PC-3 (cell line): ENCODE measurements at regions not wholly inside any gene's neighbourhood (a gene's known extent, or its start where the extent isn't known, plus 50 kb on each side); places are given as distances from the start of the nearest gene placed in this dataset.

Experiments
- EZH2phosphoT487 ChIP-seq: fragments of 300-600 bp; sonication (generic); IDR thresholded peaks from 2 replicates; pipeline ENCODE4 v1.6.1; 2018; ENCODE audit warnings: mild to moderate bottlenecking, antibody characterized with exemption, low read length, borderline replicate concordance
- TF ChIP-seq, protein P1 (sequence below): fragments of 300-600 bp; sonication (generic); conservative IDR thresholded peaks from 2 replicates; pipeline ENCODE4 v1.5.1; 2017; ENCODE audit warnings: antibody characterized with exemption, low read depth, mild to moderate bottlenecking, low read length

DNA sequence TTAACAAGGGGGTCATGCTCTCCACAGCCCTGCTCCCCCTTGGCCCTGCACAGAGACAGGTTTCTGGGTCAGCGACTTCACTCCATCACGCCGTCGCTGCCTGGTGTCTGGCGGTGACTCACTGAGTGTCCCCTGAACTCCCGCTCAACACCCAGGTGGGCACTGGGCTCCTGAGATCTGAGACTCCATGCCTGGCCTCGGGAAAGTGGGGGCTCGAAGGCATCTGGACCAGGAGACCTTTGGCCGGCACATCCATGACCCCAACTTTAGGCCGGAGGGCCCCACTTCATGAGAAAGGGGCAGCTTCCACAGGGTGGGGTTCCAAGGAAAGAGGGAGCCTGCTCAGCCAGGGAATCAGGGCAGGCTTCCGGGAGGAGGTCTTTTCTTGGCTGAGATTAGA is 79.3 kb upstream of the PRR5 start:
- TF ChIP-seq, protein P1, sequence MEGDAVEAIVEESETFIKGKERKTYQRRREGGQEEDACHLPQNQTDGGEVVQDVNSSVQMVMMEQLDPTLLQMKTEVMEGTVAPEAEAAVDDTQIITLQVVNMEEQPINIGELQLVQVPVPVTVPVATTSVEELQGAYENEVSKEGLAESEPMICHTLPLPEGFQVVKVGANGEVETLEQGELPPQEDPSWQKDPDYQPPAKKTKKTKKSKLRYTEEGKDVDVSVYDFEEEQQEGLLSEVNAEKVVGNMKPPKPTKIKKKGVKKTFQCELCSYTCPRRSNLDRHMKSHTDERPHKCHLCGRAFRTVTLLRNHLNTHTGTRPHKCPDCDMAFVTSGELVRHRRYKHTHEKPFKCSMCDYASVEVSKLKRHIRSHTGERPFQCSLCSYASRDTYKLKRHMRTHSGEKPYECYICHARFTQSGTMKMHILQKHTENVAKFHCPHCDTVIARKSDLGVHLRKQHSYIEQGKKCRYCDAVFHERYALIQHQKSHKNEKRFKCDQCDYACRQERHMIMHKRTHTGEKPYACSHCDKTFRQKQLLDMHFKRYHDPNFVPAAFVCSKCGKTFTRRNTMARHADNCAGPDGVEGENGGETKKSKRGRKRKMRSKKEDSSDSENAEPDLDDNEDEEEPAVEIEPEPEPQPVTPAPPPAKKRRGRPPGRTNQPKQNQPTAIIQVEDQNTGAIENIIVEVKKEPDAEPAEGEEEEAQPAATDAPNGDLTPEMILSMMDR, result no peak
- no peak for TF ChIP-seq EZH2phosphoT487
